GM21367 (cell line): ENCODE measurements at regions not wholly inside any gene's neighbourhood (a gene's known extent, or its start where the extent isn't known, plus 50 kb on each side); places are given as distances from the start of the nearest gene placed in this dataset.

Experiments used
- ATAC-seq: cut with Tn5 transposase; IDR thresholded peaks from one replicate; pipeline ENCODE4 v1.9.1; 2021; ENCODE audit not compliant: unreplicated experiment

DNA sequence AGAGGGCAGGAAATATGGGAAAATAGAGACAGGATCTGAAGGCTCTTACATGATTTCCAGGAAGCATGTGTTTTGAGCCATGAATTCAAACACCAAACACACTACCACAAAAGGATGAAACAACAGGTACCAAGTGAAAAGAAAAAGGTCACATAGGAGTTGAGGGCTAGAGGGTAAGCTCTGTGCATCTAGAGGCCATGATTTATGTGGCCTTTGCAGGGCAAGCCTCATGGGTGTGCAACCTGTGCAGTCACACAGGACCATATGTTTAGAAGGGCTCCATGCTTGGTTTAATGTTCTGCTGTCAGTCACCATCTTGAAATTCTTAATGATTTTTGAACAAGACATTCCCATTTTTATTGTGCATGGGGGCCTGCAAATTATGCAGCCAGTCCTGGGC lies 134.5 kb upstream of the CCDC68 start:
- no peak for ATAC-seq

DNA sequence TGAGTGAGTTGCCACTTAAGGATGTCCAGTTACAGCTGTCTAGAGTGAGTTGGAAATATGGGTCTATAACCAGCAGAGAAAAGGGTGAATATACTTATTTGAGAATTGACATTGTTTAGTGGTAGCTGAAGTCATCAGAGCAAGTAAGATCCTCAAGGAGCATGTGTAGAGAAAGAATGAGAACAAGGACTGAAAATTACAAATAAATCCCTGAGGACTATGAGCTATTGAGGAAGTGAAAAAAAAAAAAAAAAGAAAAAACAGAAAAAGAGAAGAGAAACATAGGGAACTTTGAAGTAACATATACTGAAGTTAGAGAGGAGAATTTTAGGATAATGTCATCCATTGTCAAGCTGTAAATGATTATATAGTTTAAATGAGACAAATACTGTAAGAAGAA lies 134.0 kb upstream of the CCDC68 start:
- ATAC-seq = no peak

DNA sequence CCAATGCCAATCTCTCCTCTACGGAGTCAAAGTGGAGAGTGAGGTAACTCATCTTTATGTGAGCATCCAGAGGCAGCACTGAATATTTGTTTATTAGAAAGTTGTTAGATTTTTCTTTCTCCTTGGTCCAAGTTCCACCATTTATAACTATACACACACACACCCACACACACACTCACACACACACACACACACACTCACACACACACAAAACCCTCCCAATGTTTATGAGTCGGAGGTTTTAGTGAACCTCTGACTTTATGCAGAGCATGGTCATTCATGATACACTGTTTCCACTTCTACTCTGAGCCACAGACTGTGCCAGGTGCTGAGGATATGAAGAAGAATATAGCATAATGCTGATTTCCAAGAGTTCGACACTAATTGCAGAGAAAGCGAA lies 132.9 kb upstream of the CCDC68 start:
- no peak for ATAC-seq

DNA sequence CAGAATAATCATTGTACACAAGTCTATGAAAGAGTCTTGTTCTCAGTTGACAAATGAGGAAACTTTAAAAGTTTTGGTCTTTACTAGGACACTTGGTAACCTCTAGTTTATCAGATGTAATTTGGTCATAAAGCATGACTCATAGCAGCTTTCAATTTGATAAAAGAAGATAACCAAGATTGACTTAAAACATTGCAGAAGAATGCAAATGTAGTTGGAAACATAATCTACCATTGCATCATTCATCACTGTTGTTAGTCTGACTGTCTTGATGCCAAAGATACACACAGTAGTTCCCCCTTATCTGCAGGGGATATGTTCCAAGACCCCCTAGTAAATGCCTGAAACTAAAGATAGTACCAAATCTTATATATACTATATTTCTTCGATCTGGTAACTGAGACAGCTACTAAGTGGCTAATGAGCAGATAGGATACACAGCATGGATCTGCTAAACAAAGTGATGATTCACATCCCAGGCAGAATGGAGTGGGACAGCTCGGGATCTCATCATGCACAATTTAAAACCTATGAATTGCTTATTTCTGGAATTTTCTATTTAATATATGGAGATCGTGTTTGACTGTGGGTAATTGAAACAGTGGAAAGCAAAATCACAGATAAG lies 131.4 kb upstream of the CCDC68 start:
- ATAC-seq = no peak

DNA sequence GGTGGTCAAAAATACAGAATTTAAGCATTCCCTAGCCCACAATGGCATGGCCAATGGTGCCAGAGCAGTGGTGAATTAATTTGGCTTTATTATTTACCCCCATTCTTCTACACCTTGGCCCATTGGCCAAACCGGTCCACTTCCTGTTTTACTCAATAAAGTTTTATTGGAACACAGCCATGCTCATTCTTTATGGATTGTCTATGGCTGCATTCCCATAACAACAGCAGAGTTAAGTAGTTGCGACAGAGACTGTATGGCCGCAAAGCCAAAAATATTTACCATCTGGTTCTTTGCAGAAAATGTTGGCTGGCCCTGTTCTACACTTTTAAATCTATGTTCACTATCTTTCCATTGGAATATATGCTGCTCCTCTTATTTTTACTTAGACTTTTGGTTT lies 130.3 kb upstream of the CCDC68 start:
- ATAC-seq = no peak

DNA sequence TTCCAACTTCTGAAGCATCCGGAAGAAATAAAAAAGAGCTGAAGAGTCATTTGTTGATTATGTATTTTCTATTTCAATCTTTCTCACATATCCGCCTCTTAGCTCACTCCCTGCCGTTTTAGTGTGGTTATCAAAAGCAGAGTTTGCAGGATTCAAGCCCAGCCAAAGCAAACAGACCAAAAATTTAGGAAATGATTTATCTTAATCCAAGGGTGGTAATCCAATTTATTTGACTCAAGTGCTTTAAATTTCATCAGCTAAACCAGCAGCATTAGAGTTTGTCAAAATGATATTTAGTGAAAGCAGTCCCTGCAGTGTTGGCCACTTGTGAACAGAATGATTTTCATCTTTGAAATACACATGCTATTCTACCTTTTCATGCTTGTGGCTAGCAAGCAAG lies 129.3 kb upstream of the CCDC68 start:
- no peak for ATAC-seq

DNA sequence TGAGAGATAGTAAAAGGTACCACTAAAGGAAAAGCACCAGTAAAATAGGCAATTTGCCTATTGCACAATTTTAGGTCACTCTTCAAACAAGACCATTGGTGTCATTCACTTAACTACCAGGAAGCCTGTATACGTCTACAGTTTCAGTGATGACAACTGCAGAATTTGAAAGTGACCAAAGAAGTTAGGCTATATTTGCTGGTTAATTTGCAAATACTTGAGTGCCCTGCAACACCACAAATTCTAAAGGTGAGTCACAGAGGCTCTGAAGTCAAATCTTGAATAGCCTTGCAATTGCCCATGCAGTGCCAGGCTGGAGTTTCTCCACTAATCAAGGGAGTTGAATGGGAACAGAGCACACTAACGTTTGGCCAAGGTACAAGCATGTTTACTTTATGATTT lies 128.7 kb upstream of the CCDC68 start:
- peak; percentile 51 for ATAC-seq

DNA sequence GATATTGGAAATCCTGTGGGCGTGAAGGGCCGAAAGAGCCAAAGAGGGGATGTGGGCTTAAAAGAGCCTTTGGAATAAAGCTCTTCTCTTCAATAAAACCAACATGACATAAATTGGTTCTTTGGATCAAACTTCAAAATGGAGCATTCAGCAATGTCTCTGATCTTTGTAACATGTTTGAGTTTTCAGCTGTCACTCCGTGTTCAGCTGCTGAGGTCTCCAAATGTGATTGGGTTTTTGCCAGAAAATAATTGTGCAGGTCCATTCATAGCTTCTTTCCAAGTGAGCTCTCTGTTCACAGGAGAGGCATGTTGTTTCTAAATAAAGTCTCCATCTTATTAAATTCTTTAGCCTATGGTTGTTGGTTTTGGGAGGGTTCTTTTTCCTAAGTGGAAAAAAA lies 127.6 kb upstream of the CCDC68 start:
- ATAC-seq = no peak

DNA sequence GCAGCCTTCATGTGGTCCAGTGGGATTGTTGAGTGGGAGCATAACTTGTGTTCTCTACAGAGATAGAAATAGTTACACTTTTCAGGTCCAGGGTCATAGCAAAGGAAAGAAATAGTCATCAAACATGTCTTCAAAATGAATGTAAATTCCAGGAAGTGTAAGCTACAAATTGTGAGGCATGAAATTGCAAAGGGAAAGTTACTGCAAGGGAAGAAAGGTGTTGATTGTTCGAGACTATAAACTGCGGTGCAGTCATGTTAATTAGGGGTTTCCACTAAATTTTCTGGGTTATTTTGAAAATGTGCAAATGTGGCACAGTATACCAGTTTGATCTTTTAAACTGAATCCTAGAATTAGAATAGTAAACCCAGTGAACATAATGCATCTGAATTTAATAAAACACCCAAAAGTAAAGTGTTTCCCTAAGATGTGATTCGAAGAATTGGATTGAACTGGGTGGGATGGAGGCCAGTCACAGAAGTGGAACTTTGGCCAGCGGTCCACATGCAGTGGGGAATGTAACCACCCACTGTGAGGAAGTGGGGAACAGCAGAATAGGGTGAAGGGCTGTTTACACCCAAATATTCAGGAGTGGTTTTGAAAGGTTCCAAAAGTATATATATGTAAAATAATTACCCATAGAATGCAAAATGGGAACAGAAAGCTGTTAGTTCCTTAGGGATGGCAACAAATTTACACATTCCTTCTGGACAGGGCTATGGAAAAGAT lies 126.5 kb upstream of the CCDC68 start:
- ATAC-seq = no peak

DNA sequence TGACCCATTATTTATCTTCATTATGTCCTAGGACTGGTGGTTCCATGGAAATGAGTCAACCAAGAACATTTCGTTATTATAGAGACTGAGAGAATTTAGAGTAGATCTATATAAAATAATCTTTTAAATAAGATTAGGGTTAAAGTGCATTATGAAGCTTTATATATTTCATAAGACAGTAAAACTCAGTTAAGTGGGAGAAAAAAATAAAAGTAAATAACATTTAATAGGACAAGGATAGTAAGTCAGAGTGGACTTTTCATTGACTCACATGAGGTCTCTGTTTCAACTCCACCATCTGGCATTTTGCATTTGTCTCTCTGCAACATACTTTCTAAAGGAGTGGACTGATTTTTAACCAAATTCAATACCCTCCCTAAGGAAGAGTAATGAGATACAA lies 125.3 kb upstream of the CCDC68 start:
- ATAC-seq = no peak

DNA sequence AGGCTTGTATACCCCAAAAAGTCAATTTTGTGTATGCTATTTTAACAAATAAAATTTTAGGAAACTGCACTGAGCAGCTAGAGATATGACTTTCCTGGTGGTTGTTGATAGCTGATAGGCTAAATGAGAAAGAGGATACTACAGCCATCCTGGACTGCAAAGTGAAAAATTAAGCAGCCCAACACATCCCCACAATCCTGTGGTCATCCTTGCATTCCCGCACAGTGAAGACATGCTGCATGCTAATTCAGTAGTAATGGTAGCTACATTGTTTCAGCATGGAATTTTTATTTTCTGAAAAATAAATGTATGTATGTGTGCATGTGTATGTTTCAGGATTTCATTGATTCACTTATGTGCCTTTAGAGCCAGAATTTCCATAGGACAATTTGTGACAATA lies 124.2 kb upstream of the CCDC68 start:
- ATAC-seq = no peak

DNA sequence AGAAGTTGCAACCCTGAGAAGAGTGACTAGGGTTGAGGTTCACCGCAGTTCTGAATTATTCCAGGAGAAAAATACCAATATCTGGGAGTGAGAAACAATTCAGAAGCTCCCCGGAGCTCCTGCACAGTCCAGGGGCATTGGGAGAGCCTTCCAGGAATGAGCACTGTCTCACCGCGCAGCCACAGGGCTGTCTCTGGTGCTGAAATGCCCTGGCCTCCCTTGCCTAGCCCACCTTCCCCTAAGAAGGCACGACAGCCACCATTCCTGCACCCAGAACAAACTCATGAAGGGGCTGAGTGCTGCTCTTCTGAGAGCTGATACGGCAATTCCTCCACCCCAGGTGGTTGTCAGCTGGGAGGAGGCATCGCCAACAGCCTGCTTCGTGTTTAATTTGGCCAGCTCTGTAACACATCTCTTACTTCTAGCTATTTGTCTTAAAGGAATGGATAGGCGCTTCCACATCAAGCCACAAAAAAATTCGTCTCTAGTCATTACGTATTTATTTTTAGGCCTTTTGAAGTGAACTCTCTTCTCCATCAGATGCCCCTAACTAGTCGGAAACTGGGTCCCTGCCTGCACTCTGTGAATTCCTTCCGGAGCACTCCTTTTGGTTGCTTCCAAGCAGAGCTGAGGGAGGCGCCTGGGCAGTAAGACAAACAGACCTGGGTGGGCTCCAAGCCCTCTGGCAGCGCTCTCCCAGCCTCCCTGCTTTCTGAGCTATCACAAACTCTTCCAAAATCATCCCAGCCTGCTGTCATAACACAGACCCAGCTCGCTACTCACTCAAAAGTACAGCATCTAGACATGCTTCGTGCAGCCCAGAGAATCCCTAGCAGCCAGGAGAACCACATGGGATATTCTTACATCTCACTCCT lies 120.5 kb upstream of the CCDC68 start:
- no peak for ATAC-seq

DNA sequence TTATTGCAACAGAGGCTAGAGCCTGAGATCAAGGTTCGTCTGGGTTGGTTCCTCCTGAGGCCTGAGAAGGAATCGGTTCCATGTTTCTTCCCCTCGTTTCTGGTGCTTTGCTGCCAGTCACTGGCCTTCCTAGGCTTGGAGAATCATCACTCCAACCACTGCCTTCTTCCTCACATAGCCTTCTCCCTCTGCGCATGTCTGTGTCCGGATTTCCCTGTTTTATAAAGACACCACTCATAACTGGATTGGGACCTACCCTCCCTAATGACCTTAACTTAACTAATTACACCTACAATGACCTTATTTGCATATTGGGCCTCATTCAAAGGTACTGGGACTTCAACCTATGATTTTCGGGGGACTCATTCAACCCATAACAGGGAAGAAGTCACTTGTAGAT lies 119.8 kb upstream of the CCDC68 start:
- ATAC-seq = no peak

DNA sequence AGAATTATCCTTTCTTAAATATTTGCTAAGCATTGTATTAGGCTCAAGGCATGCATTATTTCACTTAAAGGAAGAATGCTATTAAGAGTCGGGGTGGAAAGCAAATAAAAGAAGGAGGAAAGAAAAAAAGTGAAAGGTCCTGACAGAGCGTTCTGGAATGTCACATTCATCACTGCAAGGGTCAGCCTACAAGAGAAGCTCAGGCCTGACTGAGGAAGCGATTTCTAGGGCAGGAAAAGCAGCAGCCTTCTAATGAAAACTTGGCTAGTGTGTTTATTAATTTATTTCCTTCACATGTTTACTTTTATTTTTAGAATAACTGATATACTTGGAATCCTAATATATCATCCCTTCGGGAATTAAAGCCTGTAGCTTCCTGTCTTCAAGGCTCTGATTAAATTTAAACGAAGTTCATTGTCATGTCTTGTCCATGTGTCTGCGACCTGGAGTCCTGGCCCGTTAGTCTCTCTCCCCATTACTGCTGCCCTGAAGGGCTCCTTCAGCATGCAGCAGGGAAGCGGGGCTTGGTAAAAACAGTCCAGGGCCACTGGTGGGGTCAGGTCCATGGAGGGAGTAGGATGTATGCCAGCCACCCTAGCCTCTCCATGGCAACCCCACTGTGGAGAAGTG lies 119.2 kb upstream of the CCDC68 start:
- ATAC-seq = no peak

DNA sequence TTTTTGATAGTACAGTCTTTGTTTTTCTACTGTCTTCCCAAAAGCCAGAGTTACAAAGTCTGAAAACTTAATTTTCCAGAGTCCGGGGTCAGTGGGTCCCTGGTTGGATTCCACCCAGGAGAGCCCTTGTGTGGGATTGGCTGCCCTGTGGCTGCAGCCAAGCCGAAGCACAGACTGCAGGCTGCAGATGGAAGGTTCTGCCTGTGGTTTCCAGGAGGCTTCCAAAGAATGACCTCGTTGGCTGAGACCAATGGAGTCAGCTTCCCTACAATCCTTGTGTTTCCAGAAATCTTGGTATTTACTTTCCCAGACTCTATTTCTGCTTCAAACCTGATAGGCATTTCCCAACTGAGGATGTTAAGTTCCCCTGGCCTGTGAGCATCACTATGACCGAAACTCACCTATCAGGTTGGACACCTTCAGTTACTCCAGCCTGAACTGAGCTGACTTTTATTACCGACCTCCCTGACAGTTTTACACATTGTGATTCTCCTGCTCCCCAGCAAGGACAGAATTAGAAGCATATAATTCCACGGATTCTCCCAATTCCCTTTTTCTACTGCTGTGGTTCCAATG lies 117.5 kb upstream of the CCDC68 start:
- no peak for ATAC-seq

DNA sequence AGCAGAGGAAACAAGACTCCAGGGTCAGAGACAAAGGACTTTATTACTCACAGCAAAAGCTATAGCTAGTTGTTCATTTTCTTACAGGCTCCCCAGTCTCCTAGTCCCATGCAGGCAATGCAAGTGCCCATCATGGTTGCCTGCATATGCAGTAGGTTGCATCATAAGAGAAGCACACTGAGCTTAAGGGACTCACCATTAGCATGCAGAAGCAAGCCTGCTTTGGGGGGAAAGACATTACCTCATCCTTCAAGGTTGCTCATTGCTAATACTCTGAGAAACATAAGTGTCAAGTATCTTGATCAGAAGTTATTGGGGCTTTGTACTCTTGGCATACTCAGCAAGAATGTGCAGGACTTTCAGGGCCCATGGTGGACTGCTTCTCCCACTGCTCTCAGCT lies 114.6 kb upstream of the CCDC68 start:
- ATAC-seq = no peak

DNA sequence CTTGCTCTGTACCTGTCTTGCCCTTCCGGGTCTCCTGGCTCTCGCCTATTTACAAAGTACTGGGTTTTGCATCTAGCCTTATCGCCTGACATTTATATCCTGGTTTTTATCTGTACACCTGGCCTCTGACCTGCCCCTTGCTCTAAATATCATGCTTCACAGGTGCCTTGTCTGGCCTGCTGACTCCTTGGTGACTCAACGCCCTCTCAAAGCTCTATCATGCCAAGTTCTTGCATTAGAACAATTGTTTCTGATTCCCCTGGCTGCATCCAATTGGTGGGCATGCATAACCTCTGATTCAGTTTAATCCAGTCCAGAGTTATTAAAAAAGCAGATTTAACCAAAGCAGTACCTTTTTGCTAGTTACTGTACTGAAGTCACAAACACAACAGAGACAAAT lies 113.9 kb upstream of the CCDC68 start:
- ATAC-seq = no peak

DNA sequence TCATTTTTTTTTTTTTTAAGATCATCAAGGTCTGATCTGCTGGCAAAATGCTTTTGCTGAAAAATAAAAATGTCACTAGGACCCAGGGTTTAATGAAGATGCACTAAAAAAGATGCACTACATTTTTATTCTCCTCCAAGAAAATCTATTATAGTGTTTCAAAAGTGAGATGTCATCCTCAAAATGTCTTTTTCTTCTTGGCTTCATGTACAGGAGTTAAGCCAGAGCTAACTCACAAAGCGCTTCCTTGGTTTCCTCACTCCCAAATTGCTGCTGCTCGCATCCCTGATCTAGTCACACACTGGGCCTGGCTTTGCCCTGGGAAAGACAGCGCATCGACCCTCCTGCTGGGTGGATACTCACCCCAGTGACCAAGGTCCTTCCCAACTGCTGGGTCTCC lies 113.4 kb upstream of the CCDC68 start:
- no peak for ATAC-seq

DNA sequence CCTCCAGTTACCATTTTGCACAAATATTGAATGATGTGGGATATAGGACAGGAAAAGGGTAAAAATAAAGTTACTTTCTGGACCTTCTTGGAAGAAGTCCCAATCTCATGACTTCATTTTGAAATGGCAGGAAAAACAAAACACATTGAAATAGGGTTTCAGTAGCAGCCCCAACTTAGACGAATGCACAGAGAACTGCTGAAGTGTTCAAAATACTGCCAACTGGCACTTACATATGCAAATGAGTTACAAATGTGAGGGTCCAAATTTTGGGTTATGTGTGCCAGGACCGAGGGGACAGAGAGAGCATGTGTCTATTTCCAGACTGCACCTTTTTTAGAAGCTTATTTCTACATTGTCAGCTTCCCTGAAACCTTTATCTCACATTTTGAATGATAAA lies 112.9 kb upstream of the CCDC68 start:
- ATAC-seq = no peak

DNA sequence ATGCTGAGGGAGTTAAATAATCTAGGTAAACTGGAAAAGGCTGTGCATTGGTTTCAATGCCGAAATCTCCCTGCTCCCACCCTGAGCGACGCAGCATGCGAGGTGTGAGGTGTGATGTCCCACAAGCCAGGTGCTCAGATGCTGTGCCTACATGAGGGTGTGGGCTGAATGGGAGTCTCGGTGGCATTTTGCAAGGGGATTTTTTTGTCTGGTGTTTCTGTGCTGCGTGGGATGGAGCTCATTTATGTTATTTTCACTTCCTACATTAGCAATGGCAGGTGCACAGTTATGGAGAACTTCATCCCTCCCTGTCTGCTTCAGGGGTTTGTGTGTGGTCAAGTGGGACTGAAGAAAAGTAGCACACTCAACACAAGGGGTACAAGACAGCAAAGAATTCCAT lies 110.2 kb upstream of the CCDC68 start:
- ATAC-seq = peak; percentile 70

DNA sequence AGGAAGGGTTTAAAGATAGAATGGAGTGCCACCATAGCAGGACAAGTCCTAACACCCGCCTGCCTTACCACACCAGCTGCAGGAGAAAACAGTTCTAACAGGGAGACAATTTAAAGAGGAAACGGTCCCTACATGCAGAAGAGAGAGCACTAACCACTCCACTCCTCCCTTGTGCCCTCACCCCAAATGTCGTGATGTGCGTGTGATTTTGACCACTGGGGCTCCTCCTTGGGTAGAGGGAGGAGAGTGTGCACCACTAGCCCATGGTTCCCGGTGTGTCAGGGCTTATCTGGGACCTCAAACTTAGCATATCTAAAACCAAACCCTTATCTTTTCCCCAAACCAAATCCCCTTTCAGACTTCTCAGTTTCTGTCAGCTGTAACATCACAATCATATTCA lies 105.5 kb upstream of the CCDC68 start:
- peak; percentile 53 for ATAC-seq
